Cardiac muscle cell (in vitro differentiated cells and primary cell): ENCODE measurements at regions not wholly inside any gene's neighbourhood (a gene's known extent, or its start where the extent isn't known, plus 50 kb on each side); places are given as distances from the start of the nearest gene placed in this dataset.
A peak's percentile ranks its signal among the peaks of the same experiment; 100 is the strongest.

ENCODE experiments used
- DNase-seq, 2 donors: peaks; one replicate each; pipeline versions ENCODE4 v3.0.0 to v3.0.0-alpha.2; 2010 to 2017; ENCODE audit warnings: low read depth in 1 of 2, low spot score in 1 of 2
- H3K27ac ChIP-seq: fragments of 200-600 bp; sonication (generic); 2 replicates; pipeline ENCODE4 v1.5.1; 2016
- H3K27me3 ChIP-seq: fragments of 200-600 bp; sonication (generic); 2 replicates; pipeline ENCODE4 v1.6.0; 2016; ENCODE audit warnings: control low read depth
- H3K36me3 ChIP-seq: fragments of 200-600 bp; sonication (generic); 2 replicates; pipeline ENCODE4 v1.5.1; 2016; ENCODE audit warnings: control low read depth
- H3K4me1 ChIP-seq: fragments of 200-600 bp; sonication (generic); 2 replicates; pipeline ENCODE4 v1.8.1; 2017; ENCODE audit warnings: low read depth, mild to moderate bottlenecking, mixed run types
- H3K4me3 ChIP-seq: fragments of 200-600 bp; sonication (generic); 2 replicates; pipeline ENCODE4 v1.5.1; 2016; ENCODE audit warnings: mild to moderate bottlenecking
- H3K9me3 ChIP-seq: fragments of 200-600 bp; sonication (generic); 2 replicates; pipeline ENCODE4 v1.5.1; 2017; ENCODE audit warnings: low read depth, mild to moderate bottlenecking, control low read depth
- TF ChIP-seq, protein P1 (sequence below): IDR thresholded peaks from 2 replicates; pipeline ENCODE4 v1.5.1; 2012; ENCODE audit warnings: low read depth, mild to moderate bottlenecking, low read length

GRCh38 chr2:19454125-19454524 lies 95.7 kb upstream of the OSR1 start:
- no peaks in the 10 kb centered on the region for H3K36me3 ChIP-seq
- DNase-seq, result no peak
- TF ChIP-seq, protein P1, sequence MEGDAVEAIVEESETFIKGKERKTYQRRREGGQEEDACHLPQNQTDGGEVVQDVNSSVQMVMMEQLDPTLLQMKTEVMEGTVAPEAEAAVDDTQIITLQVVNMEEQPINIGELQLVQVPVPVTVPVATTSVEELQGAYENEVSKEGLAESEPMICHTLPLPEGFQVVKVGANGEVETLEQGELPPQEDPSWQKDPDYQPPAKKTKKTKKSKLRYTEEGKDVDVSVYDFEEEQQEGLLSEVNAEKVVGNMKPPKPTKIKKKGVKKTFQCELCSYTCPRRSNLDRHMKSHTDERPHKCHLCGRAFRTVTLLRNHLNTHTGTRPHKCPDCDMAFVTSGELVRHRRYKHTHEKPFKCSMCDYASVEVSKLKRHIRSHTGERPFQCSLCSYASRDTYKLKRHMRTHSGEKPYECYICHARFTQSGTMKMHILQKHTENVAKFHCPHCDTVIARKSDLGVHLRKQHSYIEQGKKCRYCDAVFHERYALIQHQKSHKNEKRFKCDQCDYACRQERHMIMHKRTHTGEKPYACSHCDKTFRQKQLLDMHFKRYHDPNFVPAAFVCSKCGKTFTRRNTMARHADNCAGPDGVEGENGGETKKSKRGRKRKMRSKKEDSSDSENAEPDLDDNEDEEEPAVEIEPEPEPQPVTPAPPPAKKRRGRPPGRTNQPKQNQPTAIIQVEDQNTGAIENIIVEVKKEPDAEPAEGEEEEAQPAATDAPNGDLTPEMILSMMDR, result no peak
- H3K4me1 ChIP-seq, result no peaks in the 10 kb centered on the region
- no peaks in the 10 kb centered on the region for H3K9me3 ChIP-seq
- peaks cover 3% of the 10 kb centered on the region for H3K27me3 ChIP-seq
- no peak overlapping the region for H3K27ac ChIP-seq
- no peak overlapping the region for H3K4me3 ChIP-seq

DNA sequence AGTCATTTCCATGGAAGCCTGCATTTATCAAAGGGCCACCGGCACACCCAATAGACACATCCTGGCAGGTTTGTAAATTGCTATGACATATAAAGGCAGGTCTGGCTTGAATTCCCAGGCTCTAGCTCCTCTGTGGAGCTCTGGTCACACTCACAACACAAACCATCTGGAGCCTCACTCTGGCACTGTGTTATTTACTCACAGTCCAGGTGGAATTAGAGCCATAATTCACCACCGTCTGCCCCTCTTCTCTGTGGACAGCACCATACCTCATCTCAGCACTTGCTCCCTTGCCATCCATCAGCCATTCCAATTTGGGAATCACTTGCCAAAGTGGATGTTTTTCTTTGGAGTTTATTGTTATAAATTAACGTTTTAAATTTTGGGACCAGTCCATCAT lies 84.3 kb upstream of the OSR1 start:
- Histone ChIP-seq H3K27me3 (no peaks in the 10 kb centered on the region), H3K9me3 (no peaks in the 10 kb centered on the region), H3K4me1 (no peaks in the 10 kb centered on the region), H3K4me3 (no peak overlapping the region), H3K36me3 (no peaks in the 10 kb centered on the region), H3K27ac (no peak overlapping the region)
- DNase-seq, result no peak
- TF ChIP-seq, protein P1, result no peak

DNA sequence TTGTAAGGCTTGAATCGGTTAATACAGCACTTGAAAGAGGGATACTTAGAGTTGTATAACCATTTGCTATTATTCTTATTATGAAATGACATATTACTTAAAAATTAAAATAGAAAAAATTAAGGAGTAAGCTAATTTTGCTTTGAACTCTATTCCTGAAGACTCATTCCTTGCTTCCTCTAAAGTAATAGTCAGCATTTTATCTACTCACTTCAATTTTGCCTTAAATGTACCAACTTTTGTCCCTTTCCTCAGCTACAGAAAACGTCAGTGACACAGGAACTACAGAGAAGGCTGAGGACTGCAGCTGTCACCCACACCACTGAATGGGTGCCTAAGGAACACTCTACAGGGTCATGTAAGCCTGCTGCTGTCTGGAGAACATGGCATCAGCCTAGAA lies 80.7 kb upstream of the OSR1 start:
- Histone ChIP-seq H3K27me3 (no peaks in the 10 kb centered on the region), H3K4me1 (no peaks in the 10 kb centered on the region), H3K36me3 (no peaks in the 10 kb centered on the region), H3K9me3 (no peaks in the 10 kb centered on the region), H3K27ac (no peak overlapping the region), H3K4me3 (no peak overlapping the region)
- TF ChIP-seq, protein P1, result no peak
- no peak for DNase-seq

- TF ChIP-seq, protein P1, result no peak
These were observed 77.4 kb upstream of the OSR1 start for GRCh38 chr2:19435815-19436214.

DNA sequence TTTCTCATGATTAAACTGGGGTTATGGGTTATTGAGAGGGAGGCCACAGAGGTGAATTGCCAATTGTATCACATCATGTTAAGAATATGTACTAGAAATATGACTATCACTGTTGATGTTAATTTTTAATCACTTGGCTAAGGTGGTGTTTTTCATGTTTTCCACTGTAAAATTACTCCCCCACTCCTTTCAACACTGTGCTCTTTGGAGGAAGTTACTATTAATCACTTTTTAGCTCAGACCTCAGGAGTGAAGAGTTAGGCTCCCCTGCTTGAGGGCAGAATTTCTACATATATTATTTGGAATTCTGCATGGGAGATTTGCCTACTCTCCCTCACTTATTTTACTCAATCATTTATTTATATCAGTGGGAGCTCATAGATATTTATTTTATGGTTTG lies 76.0 kb upstream of the OSR1 start:
- TF ChIP-seq, protein P1, result no peak
- Histone ChIP-seq H3K4me1 (no peaks in the 10 kb centered on the region), H3K36me3 (no peaks in the 10 kb centered on the region), H3K4me3 (no peak overlapping the region), H3K9me3 (no peaks in the 10 kb centered on the region), H3K27ac (no peak overlapping the region), H3K27me3 (no peaks in the 10 kb centered on the region)
- peak in 1 of 2 donors; percentile 5 for DNase-seq

More at GRCh38 chr2:19435815-19436214, 77.4 kb upstream of the OSR1 start:
- Histone ChIP-seq H3K4me1 (no peaks in the 10 kb centered on the region), H3K27ac (no peak overlapping the region), H3K9me3 (no peaks in the 10 kb centered on the region), H3K4me3 (no peak overlapping the region), H3K36me3 (no peaks in the 10 kb centered on the region), H3K27me3 (no peaks in the 10 kb centered on the region)
- DNase-seq, result peak in 1 of 2 donors; percentile 35

GRCh38 chr2:19426941-19427340 lies 68.5 kb upstream of the OSR1 start:
- no peak overlapping the region for H3K4me3 ChIP-seq
- TF ChIP-seq, protein P1, result no peak
- H3K27me3 ChIP-seq, result no peaks in the 10 kb centered on the region
- H3K9me3 ChIP-seq, result no peaks in the 10 kb centered on the region
- no peak overlapping the region for H3K27ac ChIP-seq
- H3K4me1 ChIP-seq, result no peaks in the 10 kb centered on the region
- H3K36me3 ChIP-seq, result no peaks in the 10 kb centered on the region
- DNase-seq, result peak in 1 of 2 donors; percentile 65
